ENCODE measurements at regions not wholly inside any gene's neighbourhood (a gene's known extent, or its start where the extent isn't known, plus 50 kb on each side); places are given as distances from the start of the nearest gene placed in this dataset.

DNA sequence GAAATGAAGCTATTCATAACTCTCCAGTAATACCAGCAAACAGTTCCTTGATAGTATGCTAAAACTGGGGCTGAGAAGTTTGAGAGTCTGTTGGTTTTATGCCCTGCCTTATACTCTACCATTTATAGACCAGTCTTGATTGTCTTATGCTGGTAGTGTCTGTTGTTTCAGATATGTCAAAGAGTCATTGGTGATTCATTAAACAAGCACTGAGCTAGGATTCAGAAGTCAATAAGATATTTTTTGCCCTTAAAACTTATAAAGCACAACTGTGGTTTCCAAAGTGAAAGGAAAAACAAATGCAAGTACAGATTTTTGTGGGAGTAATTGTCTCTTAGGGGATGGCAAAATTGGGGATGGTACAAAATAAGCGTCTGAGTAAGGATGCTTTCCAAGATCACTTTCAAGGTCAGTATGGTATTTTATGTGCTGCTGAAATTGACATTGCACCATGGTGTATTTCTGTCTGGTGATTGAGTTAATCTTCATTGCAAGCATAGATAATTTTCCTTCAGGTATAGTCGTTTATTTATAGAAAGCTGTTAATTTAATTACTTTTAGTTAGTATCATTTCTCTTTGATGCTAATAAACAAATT, 289.5 kb upstream of the E2F7 start:
- TF ChIP-seq, protein P1, sequence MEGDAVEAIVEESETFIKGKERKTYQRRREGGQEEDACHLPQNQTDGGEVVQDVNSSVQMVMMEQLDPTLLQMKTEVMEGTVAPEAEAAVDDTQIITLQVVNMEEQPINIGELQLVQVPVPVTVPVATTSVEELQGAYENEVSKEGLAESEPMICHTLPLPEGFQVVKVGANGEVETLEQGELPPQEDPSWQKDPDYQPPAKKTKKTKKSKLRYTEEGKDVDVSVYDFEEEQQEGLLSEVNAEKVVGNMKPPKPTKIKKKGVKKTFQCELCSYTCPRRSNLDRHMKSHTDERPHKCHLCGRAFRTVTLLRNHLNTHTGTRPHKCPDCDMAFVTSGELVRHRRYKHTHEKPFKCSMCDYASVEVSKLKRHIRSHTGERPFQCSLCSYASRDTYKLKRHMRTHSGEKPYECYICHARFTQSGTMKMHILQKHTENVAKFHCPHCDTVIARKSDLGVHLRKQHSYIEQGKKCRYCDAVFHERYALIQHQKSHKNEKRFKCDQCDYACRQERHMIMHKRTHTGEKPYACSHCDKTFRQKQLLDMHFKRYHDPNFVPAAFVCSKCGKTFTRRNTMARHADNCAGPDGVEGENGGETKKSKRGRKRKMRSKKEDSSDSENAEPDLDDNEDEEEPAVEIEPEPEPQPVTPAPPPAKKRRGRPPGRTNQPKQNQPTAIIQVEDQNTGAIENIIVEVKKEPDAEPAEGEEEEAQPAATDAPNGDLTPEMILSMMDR (IDR thresholded peaks at IDR 0.05), result no peak
- no peak for TF ChIP-seq EZH2 (IDR thresholded peaks at IDR 0.05; ENCODE audit: borderline replicate concordance, insufficient read depth, low read depth, low read length, poor library complexity, severe bottlenecking)
- no peak overlapping the region for H3K27ac Mint-ChIP-seq
- no peak for ATAC-seq (ENCODE audit: low read depth)
- no peaks in the 10 kb centered on the region for H3K79me2 ChIP-seq (ENCODE audit: control insufficient read depth, insufficient read depth, low read length)
- H3K27ac ChIP-seq (ENCODE audit: low read length in 2 of 2), result no peak overlapping the region
- intact Hi-C loops (cut with micrococcal nuclease), result no loop called here
- no peak overlapping the region for H3K4me2 ChIP-seq (replicated peaks; ENCODE audit: low read depth, low read length, poor library complexity, severe bottlenecking)
- CTCF ChIA-PET, result no interaction called here
- no peaks in the 10 kb centered on the region for H3K27me3 Mint-ChIP-seq
- H3K27me3 ChIP-seq (replicated peaks in 1 of 4; ENCODE audit: control extremely low read depth in 1 of 4, control insufficient read depth in 3 of 4, insufficient read depth in 4 of 4, low read length in 3 of 4), result no peaks in the 10 kb centered on the region
- no peaks in the 10 kb centered on the region for H4K20me1 ChIP-seq (ENCODE audit: control insufficient read depth, insufficient read depth, low read length, poor library complexity, severe bottlenecking)
- no peaks in the 10 kb centered on the region for H3K9me3 Mint-ChIP-seq (ENCODE audit: insufficient read depth)
- H3K4me1 ChIP-seq (ENCODE audit: control insufficient read depth in 2 of 2, insufficient read depth in 2 of 2, low read length in 2 of 2), result no peaks in the 10 kb centered on the region
- H3K9ac ChIP-seq (ENCODE audit: low read length), result no peak overlapping the region
- no peaks in the 10 kb centered on the region for H3K9me3 ChIP-seq (ENCODE audit: control extremely low read depth in 1 of 3, control insufficient read depth in 2 of 3, insufficient read depth in 1 of 3, low read length in 2 of 3)
- POLR2A ChIA-PET, result no interaction called here
- no peak overlapping the region for H3K4me3 ChIP-seq (ENCODE audit: control extremely low read depth in 1 of 5, extremely low read depth in 1 of 5, insufficient read depth in 1 of 5, low read depth in 2 of 5, low read length in 4 of 5)
- H2AFZ ChIP-seq (ENCODE audit: insufficient read depth, low read depth, low read length, poor library complexity, severe bottlenecking), result no peak overlapping the region
- no CpG with 5 or more reads among the region's 2 CpGs for WGBS (ENCODE audit: insufficient coverage)
- no peak for DNase-seq
- no peaks in the 10 kb centered on the region for H3K4me1 Mint-ChIP-seq
- H3K36me3 ChIP-seq (replicated peaks in 1 of 2; ENCODE audit: control extremely low read depth in 1 of 2, control insufficient read depth in 1 of 2, extremely low read depth in 1 of 2, insufficient read depth in 2 of 2, low read length in 1 of 2), result no peaks in the 10 kb centered on the region
- H3K4me3 Mint-ChIP-seq, result no peak overlapping the region

DNA sequence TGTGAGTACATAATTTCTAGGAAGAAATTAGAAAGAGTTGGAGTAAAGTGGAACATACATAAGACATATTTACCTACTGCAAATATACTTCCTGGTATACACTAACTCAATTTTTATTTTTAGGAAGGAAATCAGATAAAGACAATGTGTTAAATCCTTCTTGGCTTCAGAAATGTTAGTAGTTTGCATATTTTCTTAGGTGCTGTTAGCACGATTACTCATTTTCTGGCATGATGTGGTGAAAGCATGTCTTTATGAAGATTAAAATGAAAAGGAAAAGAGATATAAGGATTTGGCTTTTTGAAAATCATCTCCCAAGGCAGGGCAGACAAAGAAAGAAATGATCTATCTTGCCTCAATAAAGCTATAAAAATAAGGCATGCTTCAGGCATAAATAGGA, 287.6 kb upstream of the E2F7 start:
- H3K27ac Mint-ChIP-seq, result no peak overlapping the region
- WGBS (ENCODE audit: insufficient coverage), result no CpG with 5 or more reads among the region's 1 CpG
- no peaks in the 10 kb centered on the region for H3K9me3 ChIP-seq (ENCODE audit: control extremely low read depth in 1 of 3, control insufficient read depth in 2 of 3, insufficient read depth in 1 of 3, low read length in 2 of 3)
- no peak overlapping the region for H3K4me3 ChIP-seq (ENCODE audit: control extremely low read depth in 1 of 5, extremely low read depth in 1 of 5, insufficient read depth in 1 of 5, low read depth in 2 of 5, low read length in 4 of 5)
- no peaks in the 10 kb centered on the region for H3K4me1 Mint-ChIP-seq
- TF ChIP-seq EZH2 (IDR thresholded peaks at IDR 0.05; ENCODE audit: borderline replicate concordance, insufficient read depth, low read depth, low read length, poor library complexity, severe bottlenecking), result no peak
- TF ChIP-seq, protein P1 (IDR thresholded peaks at IDR 0.05), result no peak
- H3K79me2 ChIP-seq (ENCODE audit: control insufficient read depth, insufficient read depth, low read length), result no peaks in the 10 kb centered on the region
- POLR2A ChIA-PET, result no interaction called here
- no peak overlapping the region for H3K9ac ChIP-seq (ENCODE audit: low read length)
- H3K36me3 ChIP-seq (replicated peaks in 1 of 2; ENCODE audit: control extremely low read depth in 1 of 2, control insufficient read depth in 1 of 2, extremely low read depth in 1 of 2, insufficient read depth in 2 of 2, low read length in 1 of 2), result no peaks in the 10 kb centered on the region
- no peaks in the 10 kb centered on the region for H3K9me3 Mint-ChIP-seq (ENCODE audit: insufficient read depth)
- no peaks in the 10 kb centered on the region for H3K4me1 ChIP-seq (ENCODE audit: control insufficient read depth in 2 of 2, insufficient read depth in 2 of 2, low read length in 2 of 2)
- no peaks in the 10 kb centered on the region for H3K27me3 ChIP-seq (replicated peaks in 1 of 4; ENCODE audit: control extremely low read depth in 1 of 4, control insufficient read depth in 3 of 4, insufficient read depth in 4 of 4, low read length in 3 of 4)
- H3K27ac ChIP-seq (ENCODE audit: low read length in 2 of 2), result no peak overlapping the region
- H2AFZ ChIP-seq (ENCODE audit: insufficient read depth, low read depth, low read length, poor library complexity, severe bottlenecking), result no peak overlapping the region
- intact Hi-C loops (cut with micrococcal nuclease), result no loop called here
- no peaks in the 10 kb centered on the region for H3K27me3 Mint-ChIP-seq
- no peak for DNase-seq
- H3K4me3 Mint-ChIP-seq, result no peak overlapping the region
- CTCF ChIA-PET, result no interaction called here
- no peaks in the 10 kb centered on the region for H4K20me1 ChIP-seq (ENCODE audit: control insufficient read depth, insufficient read depth, low read length, poor library complexity, severe bottlenecking)
- no peak for ATAC-seq (ENCODE audit: low read depth)
- no peak overlapping the region for H3K4me2 ChIP-seq (replicated peaks; ENCODE audit: low read depth, low read length, poor library complexity, severe bottlenecking)
